ENCODE measurements at regions not wholly inside any gene's neighbourhood (a gene's known extent, or its start where the extent isn't known, plus 50 kb on each side); places are given as distances from the start of the nearest gene placed in this dataset.
"Not testable (repeated sequence)": the region's sequence is repeated elsewhere in the genome, so short reads cannot be mapped to it uniquely, and the experiment has no call there.

DNA sequence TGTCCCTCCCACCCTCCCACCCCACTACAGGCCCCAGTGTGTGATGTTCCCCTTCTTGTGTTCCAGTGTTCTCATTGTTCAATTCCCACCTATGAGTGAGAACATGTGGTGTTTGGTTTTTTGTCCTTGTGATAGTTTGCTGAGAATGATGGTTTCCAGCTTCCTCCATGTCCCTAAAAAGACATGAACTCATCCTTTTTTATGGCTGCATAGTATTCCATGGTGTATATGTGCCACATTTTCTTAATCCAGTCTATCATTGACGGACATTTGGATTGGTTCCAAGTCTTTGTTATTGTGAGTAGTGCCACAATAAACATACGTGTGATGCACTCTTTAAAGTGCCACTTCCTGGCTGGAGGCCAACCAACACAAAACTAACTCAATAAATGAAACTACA is 112.7 kb downstream of the TENT5C start:
- TF ChIP-seq, protein P1, sequence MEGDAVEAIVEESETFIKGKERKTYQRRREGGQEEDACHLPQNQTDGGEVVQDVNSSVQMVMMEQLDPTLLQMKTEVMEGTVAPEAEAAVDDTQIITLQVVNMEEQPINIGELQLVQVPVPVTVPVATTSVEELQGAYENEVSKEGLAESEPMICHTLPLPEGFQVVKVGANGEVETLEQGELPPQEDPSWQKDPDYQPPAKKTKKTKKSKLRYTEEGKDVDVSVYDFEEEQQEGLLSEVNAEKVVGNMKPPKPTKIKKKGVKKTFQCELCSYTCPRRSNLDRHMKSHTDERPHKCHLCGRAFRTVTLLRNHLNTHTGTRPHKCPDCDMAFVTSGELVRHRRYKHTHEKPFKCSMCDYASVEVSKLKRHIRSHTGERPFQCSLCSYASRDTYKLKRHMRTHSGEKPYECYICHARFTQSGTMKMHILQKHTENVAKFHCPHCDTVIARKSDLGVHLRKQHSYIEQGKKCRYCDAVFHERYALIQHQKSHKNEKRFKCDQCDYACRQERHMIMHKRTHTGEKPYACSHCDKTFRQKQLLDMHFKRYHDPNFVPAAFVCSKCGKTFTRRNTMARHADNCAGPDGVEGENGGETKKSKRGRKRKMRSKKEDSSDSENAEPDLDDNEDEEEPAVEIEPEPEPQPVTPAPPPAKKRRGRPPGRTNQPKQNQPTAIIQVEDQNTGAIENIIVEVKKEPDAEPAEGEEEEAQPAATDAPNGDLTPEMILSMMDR (IDR thresholded peaks at IDR 0.05), result not testable (repeated sequence)
- not testable (repeated sequence) for TF ChIP-seq POLR2A (IDR thresholded peaks at IDR 0.05)

Data from right lobe of liver (tissue), 4 donors.